ENCODE measurements at regions not wholly inside any gene's neighbourhood (a gene's known extent, or its start where the extent isn't known, plus 50 kb on each side); places are given as distances from the start of the nearest gene placed in this dataset.

DNA sequence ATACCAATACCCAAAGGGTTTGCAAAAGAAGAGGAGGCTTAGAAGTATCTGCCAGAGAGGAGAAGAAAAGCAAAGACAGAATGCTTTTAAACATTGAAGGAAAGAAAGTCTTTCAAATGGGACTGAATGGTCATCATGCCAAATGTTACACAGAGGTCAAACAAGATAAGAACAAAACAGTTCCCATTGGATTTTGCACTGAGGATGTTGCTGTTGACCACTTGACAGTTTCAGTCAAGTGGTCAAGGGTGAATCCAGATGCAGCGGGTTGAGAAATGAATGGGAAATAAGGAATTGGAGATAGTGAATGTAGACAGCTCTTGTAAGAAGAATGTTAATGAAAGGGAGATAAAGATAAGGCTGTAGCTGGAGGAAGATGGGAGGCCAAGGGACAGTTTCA, 64.8 kb upstream of the FGG start:
- TF ChIP-seq, protein P1, sequence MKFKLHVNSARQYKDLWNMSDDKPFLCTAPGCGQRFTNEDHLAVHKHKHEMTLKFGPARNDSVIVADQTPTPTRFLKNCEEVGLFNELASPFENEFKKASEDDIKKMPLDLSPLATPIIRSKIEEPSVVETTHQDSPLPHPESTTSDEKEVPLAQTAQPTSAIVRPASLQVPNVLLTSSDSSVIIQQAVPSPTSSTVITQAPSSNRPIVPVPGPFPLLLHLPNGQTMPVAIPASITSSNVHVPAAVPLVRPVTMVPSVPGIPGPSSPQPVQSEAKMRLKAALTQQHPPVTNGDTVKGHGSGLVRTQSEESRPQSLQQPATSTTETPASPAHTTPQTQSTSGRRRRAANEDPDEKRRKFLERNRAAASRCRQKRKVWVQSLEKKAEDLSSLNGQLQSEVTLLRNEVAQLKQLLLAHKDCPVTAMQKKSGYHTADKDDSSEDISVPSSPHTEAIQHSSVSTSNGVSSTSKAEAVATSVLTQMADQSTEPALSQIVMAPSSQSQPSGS (CRISPR knock-in tag; IDR thresholded peaks at IDR 0.05) = no peak
- TF ChIP-seq ZZZ3 (CRISPR knock-in tag; IDR thresholded peaks at IDR 0.05; ENCODE audit: borderline replicate concordance) (no peak), POLR2G (IDR thresholded peaks at IDR 0.05; ENCODE audit: low read depth, low read length) (no peak)

Data from HepG2 (cell line).